SU-DHL-6 (cell line): ENCODE measurements at regions not wholly inside any gene's neighbourhood (a gene's known extent, or its start where the extent isn't known, plus 50 kb on each side); places are given as distances from the start of the nearest gene placed in this dataset.

Experiments used
- H2AFZ ChIP-seq: fragments of 200-600 bp; sonication (generic); 2 replicates; pipeline ENCODE4 v1.6.1; 2014; ENCODE audit warnings: low read depth, mild to moderate bottlenecking, moderate library complexity, mixed read lengths, antibody characterized with exemption, low read length; ENCODE audit not compliant: severe bottlenecking
- H3F3A ChIP-seq: fragments of 200-600 bp; shearing (Covaris generic); 2 replicates; pipeline ENCODE4 v1.6.0; 2016; ENCODE audit warnings: antibody characterized with exemption, mild to moderate bottlenecking; ENCODE audit not compliant: insufficient read depth
- H3K27ac ChIP-seq: fragments of 200-600 bp; sonication (generic); 2 replicates; pipeline ENCODE4 v1.5.1; 2016; ENCODE audit warnings: low read depth, mild to moderate bottlenecking, low read length, moderate library complexity, mixed read lengths
- H3K27me3 ChIP-seq: fragments of 200-600 bp; sonication (generic), shearing (Covaris generic); 2 replicates; pipeline ENCODE4 v1.6.0; 2014; ENCODE audit warnings: mild to moderate bottlenecking, low read length
- H3K36me3 ChIP-seq: fragments of 200-600 bp; sonication (generic); 2 replicates; pipeline ENCODE4 v1.6.1; 2014; ENCODE audit warnings: mild to moderate bottlenecking, low read length, mixed read lengths
- H3K4me2 ChIP-seq: fragments of 300-600, 200-600 bp; shearing (Covaris generic), sonication (generic); 2 replicates; pipeline ENCODE4 v1.6.0; 2014; ENCODE audit warnings: low read length, low read depth, mild to moderate bottlenecking; ENCODE audit not compliant: poor library complexity, severe bottlenecking
- H3K4me3 ChIP-seq: fragments of 200-600 bp; sonication (generic); 2 replicates; pipeline ENCODE4 v1.5.1; 2014; ENCODE audit warnings: antibody characterized with exemption, low read length, mild to moderate bottlenecking, mixed read lengths; ENCODE audit not compliant: insufficient read depth, poor library complexity, severe bottlenecking
- H3K79me2 ChIP-seq: fragments of 200-600 bp; sonication (generic); 2 replicates; pipeline ENCODE4 v1.6.1; 2014; ENCODE audit warnings: mild to moderate bottlenecking, low read length, moderate library complexity; ENCODE audit not compliant: insufficient read depth
- H3K9ac ChIP-seq: fragments of 200-600 bp; sonication (generic); 2 replicates; pipeline ENCODE4 v1.7.0; 2014; ENCODE audit warnings: mild to moderate bottlenecking, low read length
- H3K9me2 ChIP-seq: fragments of 200-600 bp; sonication (generic); replicated peaks from 2 replicates; pipeline ENCODE4 v1.6.1; 2014; ENCODE audit warnings: low read length; ENCODE audit not compliant: insufficient read depth
- H3K9me3 ChIP-seq: fragments of 200-600 bp; sonication (generic); 2 replicates; pipeline ENCODE4 v1.6.1; 2014; ENCODE audit warnings: low read length, mixed read lengths; ENCODE audit not compliant: insufficient read depth
- H4K20me1 ChIP-seq: fragments of 200-600 bp; sonication (generic); 2 replicates; pipeline ENCODE4 v1.6.1; 2014; ENCODE audit warnings: low read depth, mild to moderate bottlenecking, antibody characterized with exemption, low read length, moderate library complexity, mixed read lengths
- EZH2phosphoT487 ChIP-seq: fragments of 200-600 bp; sonication (generic), shearing (Covaris generic); conservative IDR thresholded peaks from 2 replicates; pipeline ENCODE4 v1.6.1; 2018; ENCODE audit warnings: mild to moderate bottlenecking, antibody characterized with exemption, low read length, moderate library complexity, mixed read lengths
- TF ChIP-seq, protein P1 (sequence below): fragments of 200-600 bp; sonication (generic); IDR thresholded peaks from one replicate; pipeline ENCODE4 v1.5.1; 2017; ENCODE audit warnings: antibody characterized with exemption, mild to moderate bottlenecking, low read length, moderate library complexity; ENCODE audit not compliant: insufficient read depth, poor library complexity, severe bottlenecking

DNA sequence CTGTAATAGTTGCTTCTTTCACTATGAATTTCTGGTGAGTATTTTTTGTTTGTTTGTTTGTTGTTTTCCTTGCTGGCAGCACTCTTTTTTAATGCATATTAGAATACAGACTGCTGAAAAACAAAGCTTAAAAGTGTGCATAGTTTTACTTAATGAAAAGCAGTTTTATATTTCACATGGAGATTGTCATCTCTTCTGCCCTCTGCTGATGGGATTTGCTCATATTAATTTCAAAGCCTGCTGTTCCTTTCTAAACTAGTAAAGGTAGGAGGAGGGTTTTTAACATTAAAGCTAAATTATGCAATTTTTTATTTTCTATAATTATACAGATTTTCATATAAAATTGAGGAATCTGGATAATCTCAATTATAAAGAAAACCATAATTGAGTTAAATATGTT is 692.6 kb upstream of the SLITRK1 start:
- no peaks in the 10 kb centered on the region for H3K9me2 ChIP-seq
- H3F3A ChIP-seq, result no peaks in the 10 kb centered on the region
- no peaks in the 10 kb centered on the region for H4K20me1 ChIP-seq
- no peaks in the 10 kb centered on the region for H3K27me3 ChIP-seq
- no peaks in the 10 kb centered on the region for H3K9me3 ChIP-seq
- H3K4me3 ChIP-seq, result no peak overlapping the region
- H3K36me3 ChIP-seq, result no peaks in the 10 kb centered on the region
- no peak overlapping the region for H2AFZ ChIP-seq
- no peak overlapping the region for H3K4me2 ChIP-seq
- TF ChIP-seq, protein P1, sequence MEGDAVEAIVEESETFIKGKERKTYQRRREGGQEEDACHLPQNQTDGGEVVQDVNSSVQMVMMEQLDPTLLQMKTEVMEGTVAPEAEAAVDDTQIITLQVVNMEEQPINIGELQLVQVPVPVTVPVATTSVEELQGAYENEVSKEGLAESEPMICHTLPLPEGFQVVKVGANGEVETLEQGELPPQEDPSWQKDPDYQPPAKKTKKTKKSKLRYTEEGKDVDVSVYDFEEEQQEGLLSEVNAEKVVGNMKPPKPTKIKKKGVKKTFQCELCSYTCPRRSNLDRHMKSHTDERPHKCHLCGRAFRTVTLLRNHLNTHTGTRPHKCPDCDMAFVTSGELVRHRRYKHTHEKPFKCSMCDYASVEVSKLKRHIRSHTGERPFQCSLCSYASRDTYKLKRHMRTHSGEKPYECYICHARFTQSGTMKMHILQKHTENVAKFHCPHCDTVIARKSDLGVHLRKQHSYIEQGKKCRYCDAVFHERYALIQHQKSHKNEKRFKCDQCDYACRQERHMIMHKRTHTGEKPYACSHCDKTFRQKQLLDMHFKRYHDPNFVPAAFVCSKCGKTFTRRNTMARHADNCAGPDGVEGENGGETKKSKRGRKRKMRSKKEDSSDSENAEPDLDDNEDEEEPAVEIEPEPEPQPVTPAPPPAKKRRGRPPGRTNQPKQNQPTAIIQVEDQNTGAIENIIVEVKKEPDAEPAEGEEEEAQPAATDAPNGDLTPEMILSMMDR, result no peak
- TF ChIP-seq EZH2phosphoT487, result no peak
- no peak overlapping the region for H3K27ac ChIP-seq
- no peaks in the 10 kb centered on the region for H3K79me2 ChIP-seq
- H3K9ac ChIP-seq, result no peak overlapping the region

DNA sequence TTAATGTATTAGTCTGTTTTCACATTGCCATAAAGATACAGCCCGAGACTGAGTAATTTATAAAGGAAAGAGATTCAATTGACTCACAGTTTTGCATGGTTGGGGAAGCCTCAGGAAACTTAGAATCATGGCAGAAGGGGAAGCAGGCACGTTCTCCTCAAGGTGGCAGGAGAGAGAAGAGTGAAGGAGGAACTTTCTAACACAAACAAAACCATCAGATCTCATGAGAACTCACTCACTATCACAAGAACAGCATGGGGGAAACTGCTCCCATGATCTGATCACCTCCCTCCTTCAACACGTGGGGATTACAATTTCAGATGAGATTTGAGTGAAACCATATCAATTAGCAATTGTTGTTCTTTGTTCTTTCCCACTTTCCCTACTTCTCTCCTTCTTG is 689.0 kb upstream of the SLITRK1 start:
- H3K79me2 ChIP-seq, result no peaks in the 10 kb centered on the region
- H3K36me3 ChIP-seq, result no peaks in the 10 kb centered on the region
- H3K27ac ChIP-seq, result no peak overlapping the region
- H4K20me1 ChIP-seq, result no peaks in the 10 kb centered on the region
- no peak overlapping the region for H3K4me3 ChIP-seq
- H2AFZ ChIP-seq, result no peak overlapping the region
- H3K27me3 ChIP-seq, result no peaks in the 10 kb centered on the region
- no peak overlapping the region for H3K9ac ChIP-seq
- H3K9me3 ChIP-seq, result no peaks in the 10 kb centered on the region
- H3K9me2 ChIP-seq, result no peaks in the 10 kb centered on the region
- H3K4me2 ChIP-seq, result no peak overlapping the region
- H3F3A ChIP-seq, result no peaks in the 10 kb centered on the region
- TF ChIP-seq, protein P1, result no peak
- no peak for TF ChIP-seq EZH2phosphoT487

DNA sequence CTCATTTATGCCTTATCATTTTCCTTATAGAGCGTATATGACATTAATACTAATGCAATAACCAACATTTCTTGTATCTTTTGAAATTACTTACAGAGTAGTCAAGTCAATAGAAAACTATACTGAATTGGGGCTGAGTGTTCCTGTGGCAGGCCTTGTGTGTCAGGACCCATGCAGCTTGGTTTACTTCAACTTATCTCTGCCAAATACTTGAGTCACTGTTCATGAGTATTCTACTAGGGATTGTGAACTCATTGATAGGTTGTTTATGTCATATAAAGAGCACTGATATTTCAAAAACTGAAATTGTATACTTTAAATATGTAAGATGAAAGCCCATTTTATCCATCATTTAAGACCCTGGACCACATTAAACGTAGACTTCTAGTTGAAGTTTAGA is 688.6 kb upstream of the SLITRK1 start:
- Histone ChIP-seq H3K36me3 (no peaks in the 10 kb centered on the region), H3F3A (no peaks in the 10 kb centered on the region), H3K79me2 (no peaks in the 10 kb centered on the region), H3K9ac (no peak overlapping the region), H3K4me3 (no peak overlapping the region), H3K9me2 (no peaks in the 10 kb centered on the region), H3K27me3 (no peaks in the 10 kb centered on the region), H4K20me1 (no peaks in the 10 kb centered on the region), H3K9me3 (no peaks in the 10 kb centered on the region), H3K27ac (no peak overlapping the region), H3K4me2 (no peak overlapping the region), H2AFZ (no peak overlapping the region)
- TF ChIP-seq, protein P1, result no peak
- no peak for TF ChIP-seq EZH2phosphoT487
